Natural killer cell (primary cell): ENCODE measurements at regions not wholly inside any gene's neighbourhood (a gene's known extent, or its start where the extent isn't known, plus 50 kb on each side); places are given as distances from the start of the nearest gene placed in this dataset.

ENCODE experiments used
- ATAC-seq, 3 donors: fragments of 150-1000 bp in 2 of 3; fragments of 200-7000 bp in 1 of 3; cut with Tn5 transposase; 1 replicate in 1 of 3; 2 replicates in 2 of 3; pipeline ENCODE4 v1.10.0; 2021; ENCODE audit warnings: mild to moderate bottlenecking in 2 of 3, moderate library complexity in 2 of 3
- DNase-seq, 2 donors: peaks; one replicate each; pipeline versions ENCODE4 v3.0.0 to v3.0.0-alpha.2; 2013 to 2021; ENCODE audit warnings: mixed read lengths in 1 of 2
- H3K27ac ChIP-seq: one replicate; pipeline ENCODE4 v1.5.1; 2013; ENCODE audit warnings: mild to moderate bottlenecking, low read length
- H3K27me3 ChIP-seq: one replicate; pipeline ENCODE4 v1.6.1; 2013; ENCODE audit warnings: low read length; ENCODE audit not compliant: control insufficient read depth, insufficient read depth
- H3K36me3 ChIP-seq: one replicate; pipeline ENCODE4 v1.6.1; 2013; ENCODE audit warnings: low read length; ENCODE audit not compliant: control insufficient read depth, insufficient read depth
- H3K4me1 ChIP-seq: one replicate; pipeline ENCODE4 v1.6.1; 2013; ENCODE audit warnings: low read length; ENCODE audit not compliant: control insufficient read depth, insufficient read depth
- H3K4me3 ChIP-seq: one replicate; pipeline ENCODE4 v1.5.1; 2013; ENCODE audit warnings: low read length
- H3K9me3 ChIP-seq: one replicate; pipeline ENCODE4 v1.6.1; 2013; ENCODE audit warnings: low read length; ENCODE audit not compliant: control insufficient read depth, insufficient read depth
- H3K27ac Mint-ChIP-seq, 2 donors: one replicate each; pipeline ENCODE4 v1.8.0; 2022; ENCODE audit warnings: mild to moderate bottlenecking in 2 of 2, mixed read lengths in 2 of 2, moderate library complexity in 1 of 2
- H3K27me3 Mint-ChIP-seq, 2 donors: one replicate each; pipeline ENCODE4 v1.8.0; 2022; ENCODE audit warnings: low read depth in 2 of 2, mixed read lengths in 2 of 2
- H3K36me3 Mint-ChIP-seq: one replicate; pipeline ENCODE4 v1.8.0; 2022; ENCODE audit warnings: mixed read lengths
- H3K4me1 Mint-ChIP-seq, 2 donors: one replicate each; pipeline ENCODE4 v1.8.0; 2022; ENCODE audit warnings: mixed read lengths in 2 of 2
- H3K4me3 Mint-ChIP-seq: one replicate; pipeline ENCODE4 v1.8.0; 2022; ENCODE audit warnings: mild to moderate bottlenecking, moderate library complexity, mixed read lengths
- H3K9me3 Mint-ChIP-seq, 2 donors: one replicate each; pipeline ENCODE4 v1.8.0; 2022; ENCODE audit warnings: mixed read lengths in 2 of 2
- CTCF ChIP-seq: fragments of 200-600 bp; IDR thresholded peaks from one replicate; pipeline ENCODE4 v1.8.0; 2022; ENCODE audit warnings: antibody characterized with exemption
- WGBS: methylation state at CpG from one replicate; pipeline ENCODE4 v1.1.7; 2013; ENCODE audit warnings: missing lambda C conversion rate; ENCODE audit not compliant: insufficient coverage; 5-methylcytosine and 5-hydroxymethylcytosine counted together
- intact Hi-C: fragments of 100-400 bp; cut with micrococcal nuclease; formaldehyde crosslinking; loops from one replicate; pipeline ENCODE4 v1.14.2; 2022

- intact Hi-C loops: no loop called here
- WGBS: 90% methylated on average over 2 of the region's 3 CpGs
Observed at GRCh38 chr5:74274326-74274725, 366.2 kb downstream of the ENC1 start.

GRCh38 chr5:74272831-74273451 is 367.6 kb downstream of the ENC1 start:
- no peaks in the 10 kb centered on the region for H3K9me3 Mint-ChIP-seq
- no peaks in the 10 kb centered on the region for H3K4me1 Mint-ChIP-seq
- no peak overlapping the region for H3K4me3 ChIP-seq
- no peak overlapping the region for H3K4me3 Mint-ChIP-seq
- no peak overlapping the region for H3K27ac Mint-ChIP-seq
- no peak overlapping the region for H3K27ac ChIP-seq
- H3K36me3 ChIP-seq: no peaks in the 10 kb centered on the region
- intact Hi-C loops: no loop called here
- no peak for TF ChIP-seq CTCF
- peaks cover 15 to 19% of the 10 kb centered on the region in 2 donors for H3K27me3 Mint-ChIP-seq
- ATAC-seq (no peak), DNase-seq (no peak)
- H3K27me3 ChIP-seq: no peaks in the 10 kb centered on the region
- no peaks in the 10 kb centered on the region for H3K36me3 Mint-ChIP-seq
- no peaks in the 10 kb centered on the region for H3K9me3 ChIP-seq
- WGBS: 86% methylated on average over 6 of the region's 8 CpGs
- no peaks in the 10 kb centered on the region for H3K4me1 ChIP-seq

More at GRCh38 chr5:74274326-74274725, 366.2 kb downstream of the ENC1 start:
- no peaks in the 10 kb centered on the region for H3K4me1 Mint-ChIP-seq
- H3K4me3 ChIP-seq: no peak overlapping the region
- ATAC-seq (no peak), DNase-seq (no peak)
- H3K9me3 ChIP-seq: no peaks in the 10 kb centered on the region
- H3K36me3 Mint-ChIP-seq: no peaks in the 10 kb centered on the region
- H3K27ac Mint-ChIP-seq: no peak overlapping the region
- H3K27ac ChIP-seq: no peak overlapping the region
- H3K27me3 Mint-ChIP-seq: peaks cover 18 to 27% of the 10 kb centered on the region in 2 donors
- H3K4me1 ChIP-seq: no peaks in the 10 kb centered on the region
- TF ChIP-seq CTCF: no peak
- H3K36me3 ChIP-seq: no peaks in the 10 kb centered on the region
- H3K27me3 ChIP-seq: peaks cover 3% of the 10 kb centered on the region
- no peak overlapping the region for H3K4me3 Mint-ChIP-seq
- H3K9me3 Mint-ChIP-seq: no peaks in the 10 kb centered on the region

- 87% methylated on average over 1 of the region's 2 CpGs for WGBS
- intact Hi-C loops: no loop called here
- Mint-ChIP-seq H3K36me3 (no peaks in the 10 kb centered on the region), H3K9me3 (no peaks in the 10 kb centered on the region), H3K4me1 (no peaks in the 10 kb centered on the region), H3K27ac (no peak overlapping the region), H3K4me3 (no peak overlapping the region), H3K27me3 (peaks cover 13 to 14% of the 10 kb centered on the region in 2 donors)
- Histone ChIP-seq H3K27me3 (no peaks in the 10 kb centered on the region), H3K9me3 (no peaks in the 10 kb centered on the region), H3K4me3 (no peak overlapping the region), H3K36me3 (no peaks in the 10 kb centered on the region), H3K4me1 (no peaks in the 10 kb centered on the region), H3K27ac (no peak overlapping the region)
- DNase-seq (no peak), ATAC-seq (no peak)
- no peak for TF ChIP-seq CTCF
Observed at GRCh38 chr5:74272024-74272775, 368.3 kb downstream of the ENC1 start.
